OCI-LY7 (cell line): ENCODE measurements at regions not wholly inside any gene's neighbourhood (a gene's known extent, or its start where the extent isn't known, plus 50 kb on each side); places are given as distances from the start of the nearest gene placed in this dataset.

Source experiments
- EZH2phosphoT487 ChIP-seq: fragments of 200-600 bp; sonication (generic); IDR thresholded peaks from 2 replicates; pipeline ENCODE4 v1.6.1; 2018; ENCODE audit warnings: low read depth, borderline replicate concordance, mild to moderate bottlenecking, mixed run types, antibody characterized with exemption, low read length, moderate library complexity, mixed read lengths
- TF ChIP-seq, protein P1 (sequence below): fragments of 200-600 bp; sonication (generic); conservative IDR thresholded peaks from 2 replicates; pipeline ENCODE4 v1.5.1; 2014; ENCODE audit warnings: mild to moderate bottlenecking, antibody characterized with exemption, low read length, moderate library complexity, mixed read lengths

DNA sequence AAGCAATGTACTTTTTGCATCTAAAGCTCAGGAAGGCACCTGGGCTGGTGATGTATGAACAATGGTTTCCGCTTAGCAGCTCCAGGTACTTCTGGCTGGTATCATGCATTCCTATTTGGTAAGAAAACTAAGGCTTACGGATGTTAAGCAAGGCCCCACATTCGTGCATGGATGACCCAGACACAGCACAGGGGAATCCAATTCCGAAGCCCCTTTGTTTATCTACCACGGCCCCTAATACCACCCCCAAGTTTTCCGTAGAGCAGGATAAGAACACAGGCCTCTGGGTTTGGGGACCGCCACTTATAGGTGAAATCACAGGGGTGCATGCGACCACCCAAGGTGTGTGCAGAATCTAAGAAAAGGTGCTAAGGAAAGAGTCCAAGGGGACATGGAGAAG is 192.1 kb upstream of the ID2 start:
- TF ChIP-seq, protein P1, sequence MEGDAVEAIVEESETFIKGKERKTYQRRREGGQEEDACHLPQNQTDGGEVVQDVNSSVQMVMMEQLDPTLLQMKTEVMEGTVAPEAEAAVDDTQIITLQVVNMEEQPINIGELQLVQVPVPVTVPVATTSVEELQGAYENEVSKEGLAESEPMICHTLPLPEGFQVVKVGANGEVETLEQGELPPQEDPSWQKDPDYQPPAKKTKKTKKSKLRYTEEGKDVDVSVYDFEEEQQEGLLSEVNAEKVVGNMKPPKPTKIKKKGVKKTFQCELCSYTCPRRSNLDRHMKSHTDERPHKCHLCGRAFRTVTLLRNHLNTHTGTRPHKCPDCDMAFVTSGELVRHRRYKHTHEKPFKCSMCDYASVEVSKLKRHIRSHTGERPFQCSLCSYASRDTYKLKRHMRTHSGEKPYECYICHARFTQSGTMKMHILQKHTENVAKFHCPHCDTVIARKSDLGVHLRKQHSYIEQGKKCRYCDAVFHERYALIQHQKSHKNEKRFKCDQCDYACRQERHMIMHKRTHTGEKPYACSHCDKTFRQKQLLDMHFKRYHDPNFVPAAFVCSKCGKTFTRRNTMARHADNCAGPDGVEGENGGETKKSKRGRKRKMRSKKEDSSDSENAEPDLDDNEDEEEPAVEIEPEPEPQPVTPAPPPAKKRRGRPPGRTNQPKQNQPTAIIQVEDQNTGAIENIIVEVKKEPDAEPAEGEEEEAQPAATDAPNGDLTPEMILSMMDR: no peak
- TF ChIP-seq EZH2phosphoT487: no peak
